ENCODE measurements at regions not wholly inside any gene's neighbourhood (a gene's known extent, or its start where the extent isn't known, plus 50 kb on each side); places are given as distances from the start of the nearest gene placed in this dataset.

DNA sequence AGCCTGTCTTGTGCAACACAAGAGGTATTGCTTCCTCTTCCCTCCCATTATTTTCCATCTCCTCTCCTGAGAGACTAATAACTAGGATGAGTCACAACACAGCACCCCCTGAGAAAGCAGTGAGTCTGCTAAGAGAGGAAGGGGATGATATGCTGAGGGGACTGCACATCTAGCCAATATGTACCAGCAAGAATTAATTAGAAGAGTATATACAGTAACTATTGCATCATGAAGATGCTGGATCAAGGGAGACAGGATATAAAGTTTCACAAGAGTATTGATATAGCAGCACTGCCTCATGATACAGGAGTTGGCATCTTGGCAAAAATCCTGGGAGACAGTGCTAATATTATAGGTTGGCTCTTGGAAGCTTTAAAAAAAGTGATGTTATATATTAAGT, 289.9 kb upstream of the RBMS1 start:
- H3K36me3 Mint-ChIP-seq, result no peaks in the 10 kb centered on the region
- H3K9me3 Mint-ChIP-seq, result peaks cover 2% of the 10 kb centered on the region in 2 donors
- DNase-seq (no peak), ATAC-seq (peak in 1 of 3 donors; percentile 30)
- no peak overlapping the region for H3K27ac ChIP-seq (ENCODE audit: low read length)
- no peak overlapping the region for H3K4me3 Mint-ChIP-seq
- no peak overlapping the region for H3K27ac Mint-ChIP-seq
- H3K4me1 ChIP-seq (ENCODE audit: control insufficient read depth, insufficient read depth, low read length), result no peaks in the 10 kb centered on the region
- no peaks in the 10 kb centered on the region for H3K27me3 ChIP-seq (ENCODE audit: control insufficient read depth, insufficient read depth, low read length)
- intact Hi-C loops (cut with micrococcal nuclease), result no loop called here
- H3K9me3 ChIP-seq (ENCODE audit: control insufficient read depth, insufficient read depth, low read length), result no peaks in the 10 kb centered on the region
- no peaks in the 10 kb centered on the region for H3K4me1 Mint-ChIP-seq
- H3K36me3 ChIP-seq (ENCODE audit: control insufficient read depth, insufficient read depth, low read length), result no peaks in the 10 kb centered on the region
- no peak overlapping the region for H3K4me3 ChIP-seq (ENCODE audit: low read length)
- TF ChIP-seq, protein P1, sequence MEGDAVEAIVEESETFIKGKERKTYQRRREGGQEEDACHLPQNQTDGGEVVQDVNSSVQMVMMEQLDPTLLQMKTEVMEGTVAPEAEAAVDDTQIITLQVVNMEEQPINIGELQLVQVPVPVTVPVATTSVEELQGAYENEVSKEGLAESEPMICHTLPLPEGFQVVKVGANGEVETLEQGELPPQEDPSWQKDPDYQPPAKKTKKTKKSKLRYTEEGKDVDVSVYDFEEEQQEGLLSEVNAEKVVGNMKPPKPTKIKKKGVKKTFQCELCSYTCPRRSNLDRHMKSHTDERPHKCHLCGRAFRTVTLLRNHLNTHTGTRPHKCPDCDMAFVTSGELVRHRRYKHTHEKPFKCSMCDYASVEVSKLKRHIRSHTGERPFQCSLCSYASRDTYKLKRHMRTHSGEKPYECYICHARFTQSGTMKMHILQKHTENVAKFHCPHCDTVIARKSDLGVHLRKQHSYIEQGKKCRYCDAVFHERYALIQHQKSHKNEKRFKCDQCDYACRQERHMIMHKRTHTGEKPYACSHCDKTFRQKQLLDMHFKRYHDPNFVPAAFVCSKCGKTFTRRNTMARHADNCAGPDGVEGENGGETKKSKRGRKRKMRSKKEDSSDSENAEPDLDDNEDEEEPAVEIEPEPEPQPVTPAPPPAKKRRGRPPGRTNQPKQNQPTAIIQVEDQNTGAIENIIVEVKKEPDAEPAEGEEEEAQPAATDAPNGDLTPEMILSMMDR (IDR thresholded peaks at IDR 0.05), result no peak
- peaks cover 0 to 2% of the 10 kb centered on the region in 2 donors for H3K27me3 Mint-ChIP-seq (ENCODE audit: low read depth in 2 of 2)

DNA sequence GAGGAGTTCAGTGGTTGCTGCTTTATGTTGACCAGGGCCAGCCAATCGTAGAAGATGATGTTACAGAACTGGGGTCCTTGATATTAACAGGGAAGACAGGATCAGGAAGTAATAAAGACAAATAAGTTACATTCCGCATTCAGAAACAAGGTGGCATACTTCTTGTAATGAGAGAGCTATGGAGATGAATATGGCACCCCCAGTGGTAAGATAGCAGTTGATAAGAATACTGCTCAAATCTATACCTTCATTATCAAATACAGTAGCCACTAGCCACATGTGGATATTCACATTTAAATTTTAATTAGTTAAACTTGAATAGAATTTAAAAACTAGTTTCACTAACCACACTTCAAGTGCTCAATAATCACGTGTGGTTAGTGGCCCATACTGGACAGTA, 290.4 kb upstream of the RBMS1 start:
- H3K27ac Mint-ChIP-seq, result no peak overlapping the region
- H3K4me1 ChIP-seq (ENCODE audit: control insufficient read depth, insufficient read depth, low read length), result no peaks in the 10 kb centered on the region
- 79% methylated on average over 2 of the region's 3 CpGs for WGBS (ENCODE audit: insufficient coverage)
- intact Hi-C loops (cut with micrococcal nuclease), result no loop called here
- DNase-seq, result no peak
- no peak overlapping the region for H3K27ac ChIP-seq (ENCODE audit: low read length)
- H3K9me3 Mint-ChIP-seq, result no peaks in the 10 kb centered on the region
- H3K36me3 ChIP-seq (ENCODE audit: control insufficient read depth, insufficient read depth, low read length), result no peaks in the 10 kb centered on the region
- TF ChIP-seq, protein P1 (IDR thresholded peaks at IDR 0.05), result no peak
- H3K4me3 Mint-ChIP-seq, result no peak overlapping the region
- no peak overlapping the region for H3K4me3 ChIP-seq (ENCODE audit: low read length)
- H3K4me1 Mint-ChIP-seq, result no peaks in the 10 kb centered on the region
- no peaks in the 10 kb centered on the region for H3K36me3 Mint-ChIP-seq
- H3K27me3 ChIP-seq (ENCODE audit: control insufficient read depth, insufficient read depth, low read length), result no peaks in the 10 kb centered on the region
- no peaks in the 10 kb centered on the region for H3K9me3 ChIP-seq (ENCODE audit: control insufficient read depth, insufficient read depth, low read length)
- ATAC-seq, result no peak
- H3K27me3 Mint-ChIP-seq (ENCODE audit: low read depth in 2 of 2), result no peaks in the 10 kb centered on the region

DNA sequence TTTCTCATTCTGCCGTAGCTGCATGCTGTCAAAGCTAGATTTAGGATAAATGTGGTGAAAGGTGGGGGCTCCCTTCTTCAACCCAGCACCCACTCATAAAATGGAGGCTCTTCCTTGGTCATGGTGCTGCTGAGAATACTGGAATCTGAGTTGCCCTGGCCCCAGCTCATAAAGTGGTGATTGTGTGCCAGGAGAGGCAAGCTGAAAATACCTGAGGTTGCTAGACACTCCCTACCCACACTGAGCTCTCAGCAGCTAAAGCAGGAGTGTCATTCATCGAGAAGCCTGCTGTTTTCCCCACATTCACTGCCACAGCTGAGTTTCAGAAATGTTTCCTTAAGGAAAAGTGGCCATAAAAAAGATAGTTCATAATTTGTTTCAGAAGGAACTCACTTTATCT, 297.1 kb upstream of the RBMS1 start:
- no peak overlapping the region for H3K27ac Mint-ChIP-seq
- H3K4me1 Mint-ChIP-seq, result no peaks in the 10 kb centered on the region
- TF ChIP-seq, protein P1 (IDR thresholded peaks at IDR 0.05), result no peak
- Histone ChIP-seq H3K36me3 (ENCODE audit: control insufficient read depth, insufficient read depth, low read length) (no peaks in the 10 kb centered on the region), H3K27ac (ENCODE audit: low read length) (no peak overlapping the region), H3K9me3 (ENCODE audit: control insufficient read depth, insufficient read depth, low read length) (no peaks in the 10 kb centered on the region), H3K4me3 (ENCODE audit: low read length) (no peak overlapping the region), H3K27me3 (ENCODE audit: control insufficient read depth, insufficient read depth, low read length) (peaks cover 2% of the 10 kb centered on the region), H3K4me1 (ENCODE audit: control insufficient read depth, insufficient read depth, low read length) (no peaks in the 10 kb centered on the region)
- intact Hi-C loops (cut with micrococcal nuclease), result no loop called here
- DNase-seq (no peak), ATAC-seq (no peak)
- peaks cover 2 to 10% of the 10 kb centered on the region in 2 donors for H3K27me3 Mint-ChIP-seq (ENCODE audit: low read depth in 2 of 2)
- WGBS (ENCODE audit: insufficient coverage), result 82% methylated on average over 1 of the region's 2 CpGs
- H3K9me3 Mint-ChIP-seq, result no peaks in the 10 kb centered on the region
- no peaks in the 10 kb centered on the region for H3K36me3 Mint-ChIP-seq
- H3K4me3 Mint-ChIP-seq, result no peak overlapping the region

DNA sequence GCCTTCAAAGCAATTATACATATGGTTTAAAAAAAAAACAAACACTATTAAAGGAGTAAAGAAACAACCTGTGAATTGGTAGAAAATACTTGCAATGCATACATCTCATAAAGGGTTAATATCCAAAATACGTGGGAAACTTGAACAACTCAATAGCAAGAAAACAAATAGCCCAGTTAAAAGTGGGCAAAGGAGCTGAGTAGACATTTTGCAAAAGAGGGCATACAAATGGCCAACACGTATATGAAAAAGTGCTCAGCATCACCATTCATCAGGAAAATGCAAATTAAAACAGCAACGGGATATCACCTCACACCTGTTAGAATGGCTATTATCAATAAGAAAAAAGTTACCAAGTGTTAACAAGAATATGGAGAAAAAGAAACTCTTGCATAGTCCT, 298.3 kb upstream of the RBMS1 start:
- Mint-ChIP-seq H3K4me1 (no peaks in the 10 kb centered on the region), H3K27me3 (ENCODE audit: low read depth in 2 of 2) (peaks cover 2 to 10% of the 10 kb centered on the region in 2 donors), H3K4me3 (no peak overlapping the region), H3K36me3 (no peaks in the 10 kb centered on the region), H3K9me3 (no peaks in the 10 kb centered on the region), H3K27ac (no peak overlapping the region)
- H3K9me3 ChIP-seq (ENCODE audit: control insufficient read depth, insufficient read depth, low read length), result no peaks in the 10 kb centered on the region
- intact Hi-C loops (cut with micrococcal nuclease), result no loop called here
- 95% methylated on average over 2 of the region's 3 CpGs for WGBS (ENCODE audit: insufficient coverage)
- no peaks in the 10 kb centered on the region for H3K36me3 ChIP-seq (ENCODE audit: control insufficient read depth, insufficient read depth, low read length)
- no peaks in the 10 kb centered on the region for H3K4me1 ChIP-seq (ENCODE audit: control insufficient read depth, insufficient read depth, low read length)
- DNase-seq, result no peak
- ATAC-seq, result no peak
- TF ChIP-seq, protein P1 (IDR thresholded peaks at IDR 0.05), result no peak
- H3K27ac ChIP-seq (ENCODE audit: low read length), result no peak overlapping the region
- no peak overlapping the region for H3K4me3 ChIP-seq (ENCODE audit: low read length)
- peaks cover 2% of the 10 kb centered on the region for H3K27me3 ChIP-seq (ENCODE audit: control insufficient read depth, insufficient read depth, low read length)

All from natural killer cell (primary cell).